Endothelial cell (in vitro differentiated cells): ENCODE measurements at regions not wholly inside any gene's neighbourhood (a gene's known extent, or its start where the extent isn't known, plus 50 kb on each side); places are given as distances from the start of the nearest gene placed in this dataset.

ENCODE experiments used
- DNase-seq: peaks from one replicate; pipeline ENCODE4 v3.0.0; 2021; ENCODE audit warnings: low spot score
- H3K27ac Mint-ChIP-seq: one replicate; pipeline ENCODE4 v1.8.0; 2021; ENCODE audit warnings: mixed read lengths, inconsistent platforms; ENCODE audit not compliant: unreplicated experiment
- H3K27me3 Mint-ChIP-seq: one replicate; pipeline ENCODE4 v1.8.0; 2021; ENCODE audit warnings: mild to moderate bottlenecking, moderate library complexity, mixed read lengths, inconsistent platforms; ENCODE audit not compliant: unreplicated experiment
- H3K36me3 Mint-ChIP-seq: one replicate; pipeline ENCODE4 v1.8.0; 2021; ENCODE audit warnings: mild to moderate bottlenecking, low read depth, mixed read lengths, inconsistent platforms; ENCODE audit not compliant: unreplicated experiment
- H3K4me1 Mint-ChIP-seq: one replicate; pipeline ENCODE4 v1.8.0; 2021; ENCODE audit warnings: mild to moderate bottlenecking, mixed read lengths, inconsistent platforms; ENCODE audit not compliant: unreplicated experiment
- H3K4me3 Mint-ChIP-seq: one replicate; pipeline ENCODE4 v1.8.0; 2021; ENCODE audit warnings: mild to moderate bottlenecking, mixed read lengths, inconsistent platforms; ENCODE audit not compliant: unreplicated experiment
- H3K9me3 Mint-ChIP-seq: one replicate; pipeline ENCODE4 v1.8.0; 2021; ENCODE audit warnings: mixed read lengths, inconsistent platforms; ENCODE audit not compliant: unreplicated experiment
- TF ChIP-seq, protein P1 (sequence below): fragments of 200-600 bp; sonication (generic); IDR thresholded peaks from one replicate; pipeline ENCODE4 v1.5.0; 2021; ENCODE audit warnings: antibody characterized with exemption; ENCODE audit not compliant: unreplicated experiment

DNA sequence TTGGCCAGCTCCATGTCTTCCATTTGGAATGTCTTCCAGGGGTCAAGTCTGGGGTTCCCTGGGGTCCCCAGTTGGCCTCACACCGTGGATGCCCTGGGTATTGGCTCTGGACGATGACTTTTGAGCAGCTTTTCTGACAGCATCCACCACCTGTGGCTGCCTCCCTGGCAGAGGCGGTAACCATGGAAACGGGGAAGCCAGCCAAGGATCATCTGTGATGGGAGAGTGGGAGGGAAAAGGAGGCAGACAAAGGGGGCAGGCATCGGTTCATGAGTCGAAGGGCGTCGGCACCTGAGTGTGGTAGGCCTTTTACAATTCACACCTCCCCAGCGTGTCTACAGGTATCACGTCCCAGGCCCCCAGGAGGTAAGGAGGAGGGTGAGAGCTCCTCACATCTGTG lies 152.2 kb downstream of the ASMT start:
- DNase-seq = no peak
- TF ChIP-seq, protein P1, sequence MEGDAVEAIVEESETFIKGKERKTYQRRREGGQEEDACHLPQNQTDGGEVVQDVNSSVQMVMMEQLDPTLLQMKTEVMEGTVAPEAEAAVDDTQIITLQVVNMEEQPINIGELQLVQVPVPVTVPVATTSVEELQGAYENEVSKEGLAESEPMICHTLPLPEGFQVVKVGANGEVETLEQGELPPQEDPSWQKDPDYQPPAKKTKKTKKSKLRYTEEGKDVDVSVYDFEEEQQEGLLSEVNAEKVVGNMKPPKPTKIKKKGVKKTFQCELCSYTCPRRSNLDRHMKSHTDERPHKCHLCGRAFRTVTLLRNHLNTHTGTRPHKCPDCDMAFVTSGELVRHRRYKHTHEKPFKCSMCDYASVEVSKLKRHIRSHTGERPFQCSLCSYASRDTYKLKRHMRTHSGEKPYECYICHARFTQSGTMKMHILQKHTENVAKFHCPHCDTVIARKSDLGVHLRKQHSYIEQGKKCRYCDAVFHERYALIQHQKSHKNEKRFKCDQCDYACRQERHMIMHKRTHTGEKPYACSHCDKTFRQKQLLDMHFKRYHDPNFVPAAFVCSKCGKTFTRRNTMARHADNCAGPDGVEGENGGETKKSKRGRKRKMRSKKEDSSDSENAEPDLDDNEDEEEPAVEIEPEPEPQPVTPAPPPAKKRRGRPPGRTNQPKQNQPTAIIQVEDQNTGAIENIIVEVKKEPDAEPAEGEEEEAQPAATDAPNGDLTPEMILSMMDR = no peak
- Mint-ChIP-seq H3K27ac (no peak overlapping the region), H3K27me3 (peaks cover 4% of the 10 kb centered on the region), H3K9me3 (peaks cover 22% of the 10 kb centered on the region), H3K36me3 (peaks cover 6% of the 10 kb centered on the region), H3K4me3 (no peak overlapping the region), H3K4me1 (peaks cover 4% of the 10 kb centered on the region)

DNA sequence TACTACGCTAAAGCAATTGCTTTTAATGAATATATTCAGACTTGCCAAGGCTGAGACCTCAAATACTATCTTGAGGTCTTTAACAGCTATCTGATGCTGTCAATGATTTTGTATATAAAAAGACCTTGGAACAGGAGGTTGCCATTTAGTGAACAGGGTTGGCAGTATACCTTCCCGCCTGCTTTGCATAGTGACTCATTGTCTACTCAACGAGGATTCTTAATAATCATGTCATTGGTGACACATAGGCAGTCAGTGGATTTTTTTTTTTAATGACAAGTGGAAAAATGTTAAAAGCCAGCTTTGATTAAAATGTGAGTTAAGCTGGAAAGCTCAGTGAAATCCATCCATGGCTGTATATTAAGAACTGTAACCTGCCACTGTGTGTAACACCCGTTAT lies 164.0 kb downstream of the ASMT start:
- Mint-ChIP-seq H3K27ac (no peak overlapping the region), H3K4me3 (no peak overlapping the region), H3K9me3 (peaks cover 5% of the 10 kb centered on the region), H3K36me3 (no peaks in the 10 kb centered on the region), H3K4me1 (no peaks in the 10 kb centered on the region), H3K27me3 (peaks cover 2% of the 10 kb centered on the region)
- TF ChIP-seq, protein P1 = no peak
- no peak for DNase-seq

DNA sequence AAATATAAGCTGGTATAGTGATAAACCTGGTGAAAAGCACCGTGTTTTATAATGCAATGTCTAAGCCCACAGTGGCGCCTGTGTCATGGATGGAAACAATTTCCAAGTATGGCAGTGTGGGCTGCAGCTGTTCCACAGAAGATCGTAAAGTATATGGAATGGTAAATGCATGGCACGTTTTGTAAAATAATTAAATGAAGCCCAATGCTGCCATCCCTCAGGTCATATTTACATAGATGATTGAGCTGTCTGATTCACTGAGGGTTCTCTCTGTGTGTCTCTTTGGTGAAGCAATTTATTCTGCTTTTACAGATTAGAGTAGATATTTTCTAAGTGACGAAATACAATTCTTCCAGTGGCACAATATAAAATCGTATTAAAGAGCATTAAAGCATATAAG lies 164.8 kb downstream of the ASMT start:
- TF ChIP-seq, protein P1 = no peak
- H3K27ac Mint-ChIP-seq = no peak overlapping the region
- H3K4me1 Mint-ChIP-seq = no peaks in the 10 kb centered on the region
- DNase-seq = no peak
- H3K36me3 Mint-ChIP-seq = no peaks in the 10 kb centered on the region
- H3K9me3 Mint-ChIP-seq = peaks cover 2% of the 10 kb centered on the region
- peaks cover 2% of the 10 kb centered on the region for H3K27me3 Mint-ChIP-seq
- H3K4me3 Mint-ChIP-seq = no peak overlapping the region

DNA sequence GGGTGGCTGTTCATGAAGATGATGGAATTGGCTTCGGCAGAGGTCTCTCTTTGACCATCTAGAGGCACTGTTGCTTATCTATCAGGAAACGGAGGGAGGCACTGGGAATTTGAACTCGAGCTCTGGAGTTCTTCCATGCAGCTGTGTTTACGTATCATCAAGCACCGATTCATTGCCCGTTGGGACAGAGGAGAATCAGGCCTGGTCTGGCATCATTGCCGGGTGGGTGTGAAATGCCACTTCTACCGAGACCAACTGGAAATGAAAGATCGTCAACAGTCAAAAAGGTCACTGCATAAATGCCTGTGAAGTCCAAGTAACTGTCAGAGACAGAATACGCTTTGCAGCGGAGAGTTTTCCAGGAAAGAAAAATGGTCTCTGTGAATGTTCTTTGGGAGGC lies 166.9 kb downstream of the ASMT start:
- Mint-ChIP-seq H3K4me3 (no peak overlapping the region), H3K27ac (no peak overlapping the region), H3K4me1 (no peaks in the 10 kb centered on the region), H3K36me3 (no peaks in the 10 kb centered on the region), H3K9me3 (peaks cover 4% of the 10 kb centered on the region), H3K27me3 (no peaks in the 10 kb centered on the region)
- TF ChIP-seq, protein P1 = no peak
- no peak for DNase-seq

DNA sequence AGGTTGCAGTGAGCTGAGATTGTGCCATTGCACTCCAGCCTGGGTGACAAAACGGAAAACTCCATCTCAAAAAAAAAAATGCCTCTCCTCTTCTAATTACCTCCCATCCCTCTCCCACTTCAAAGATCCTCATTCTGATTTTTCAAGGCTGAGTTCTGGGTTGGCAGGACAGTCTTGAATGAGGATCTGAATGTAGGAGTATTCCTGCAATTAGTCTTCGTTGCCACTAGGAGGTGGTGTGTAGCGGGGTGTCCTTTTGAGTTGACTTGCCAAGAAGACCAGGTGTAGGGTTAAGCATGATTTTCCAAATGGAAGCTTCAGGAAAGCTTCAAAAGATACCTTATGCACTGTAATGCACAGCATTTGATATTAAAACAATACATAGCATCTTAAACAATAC lies 169.9 kb downstream of the ASMT start:
- TF ChIP-seq, protein P1 = peak; percentile 63
- no peak for DNase-seq
- H3K27me3 Mint-ChIP-seq = no peaks in the 10 kb centered on the region

More for the DNA sequence above, 169.9 kb downstream of the ASMT start:
- Mint-ChIP-seq H3K4me3 (no peak overlapping the region), H3K4me1 (no peaks in the 10 kb centered on the region), H3K9me3 (peaks cover 4% of the 10 kb centered on the region), H3K27ac (no peak overlapping the region), H3K36me3 (no peaks in the 10 kb centered on the region)
